NCI-H526 (cell line): ENCODE measurements at regions not wholly inside any gene's neighbourhood (a gene's known extent, or its start where the extent isn't known, plus 50 kb on each side); places are given as distances from the start of the nearest gene placed in this dataset.
"Not testable (repeated sequence)": the region's sequence is repeated elsewhere in the genome, so short reads cannot be mapped to it uniquely, and the experiment has no call there.

Experiments used
- DNase-seq, 2 experiments: peaks; one replicate each; lab custom pipeline; 2025; lab: John Stamatoyannopoulos, UW

GRCh38 chr21:27068811-27069210 lies 101.9 kb upstream of the ADAMTS5 start:
- DNase-seq: no peak

- DNase-seq: no peak
Measured at GRCh38 chr21:27067226-27067625, 100.3 kb upstream of the ADAMTS5 start.

GRCh38 chr21:27062443-27062842 lies 95.6 kb upstream of the ADAMTS5 start:
- no peak for DNase-seq

- DNase-seq: no peak
Measured at GRCh38 chr21:27061770-27062169, 94.9 kb upstream of the ADAMTS5 start.

GRCh38 chr21:27060190-27060589 lies 93.3 kb upstream of the ADAMTS5 start:
- DNase-seq: no peak

GRCh38 chr21:27058673-27059605 lies 92.1 kb upstream of the ADAMTS5 start:
- no peak for DNase-seq

GRCh38 chr21:27057997-27058396 lies 91.1 kb upstream of the ADAMTS5 start:
- DNase-seq: no peak

GRCh38 chr21:27047658-27048314 lies 80.9 kb upstream of the ADAMTS5 start:
- no peak for DNase-seq

GRCh38 chr21:27047283-27047657 lies 80.4 kb upstream of the ADAMTS5 start:
- no peak for DNase-seq

GRCh38 chr21:27045281-27045985 lies 78.5 kb upstream of the ADAMTS5 start:
- no peak for DNase-seq

- DNase-seq: no peak
Measured at GRCh38 chr21:27043377-27043776, 76.5 kb upstream of the ADAMTS5 start.

- DNase-seq: no peak
Measured at GRCh38 chr21:27040738-27041469, 74.0 kb upstream of the ADAMTS5 start.

- DNase-seq: no peak
Measured at GRCh38 chr21:27036736-27037301, 69.9 kb upstream of the ADAMTS5 start.

- no peak for DNase-seq
Measured at GRCh38 chr21:27035791-27036190, 68.9 kb upstream of the ADAMTS5 start.

GRCh38 chr21:27034796-27035195 lies 67.9 kb upstream of the ADAMTS5 start:
- DNase-seq: no peak

- no peak for DNase-seq
Measured at GRCh38 chr21:27033471-27033870, 66.6 kb upstream of the ADAMTS5 start.

GRCh38 chr21:27026501-27026900 lies 59.6 kb upstream of the ADAMTS5 start:
- DNase-seq: no peak

GRCh38 chr21:27025708-27026107 lies 58.8 kb upstream of the ADAMTS5 start:
- DNase-seq: not testable (repeated sequence)

GRCh38 chr21:27024971-27025370 lies 58.1 kb upstream of the ADAMTS5 start:
- DNase-seq: no peak

GRCh38 chr21:27024301-27024700 lies 57.4 kb upstream of the ADAMTS5 start:
- no peak for DNase-seq

- DNase-seq: no peak
Measured at GRCh38 chr21:27023186-27023585, 56.3 kb upstream of the ADAMTS5 start.

GRCh38 chr21:27021801-27022200 lies 54.9 kb upstream of the ADAMTS5 start:
- DNase-seq: no peak
